Activated naive CD4-positive, alpha-beta T cell treated with anti-CD3 and anti-CD28 coated beads for 36 hours (primary cell): ENCODE measurements at regions not wholly inside any gene's neighbourhood (a gene's known extent, or its start where the extent isn't known, plus 50 kb on each side); places are given as distances from the start of the nearest gene placed in this dataset.
"Not testable (repeated sequence)": the region's sequence is repeated elsewhere in the genome, so short reads cannot be mapped to it uniquely, and the experiment has no call there.

Experiments
- CTCF ChIA-PET: fragments of 350-600 bp; sonication (Branson Sonifier 250); formaldehyde crosslinking; loops from one replicate; lab custom pipeline; 2021; ENCODE audit warnings: antibody characterized with exemption; lab: Charles Lee
- DNase-seq: peaks from one replicate; pipeline ENCODE4 v3.0.0-alpha.2; 2020
- H3K27ac Mint-ChIP-seq: one replicate; pipeline ENCODE4 v1.8.0; 2021; ENCODE audit warnings: mild to moderate bottlenecking, mixed read lengths
- H3K27me3 Mint-ChIP-seq: one replicate; pipeline ENCODE4 v1.8.0; 2021; ENCODE audit warnings: low read depth, mixed read lengths
- H3K36me3 Mint-ChIP-seq: one replicate; pipeline ENCODE4 v1.8.0; 2021; ENCODE audit warnings: low read depth, mixed read lengths
- H3K4me1 Mint-ChIP-seq: one replicate; pipeline ENCODE4 v1.8.0; 2021; ENCODE audit warnings: low read depth, mixed read lengths
- H3K4me3 Mint-ChIP-seq: one replicate; pipeline ENCODE4 v1.8.0; 2021; ENCODE audit warnings: mild to moderate bottlenecking, moderate library complexity, mixed read lengths
- H3K9me3 Mint-ChIP-seq: one replicate; pipeline ENCODE4 v1.8.0; 2021; ENCODE audit warnings: mixed read lengths
- intact Hi-C: fragments of 100-400 bp; cut with micrococcal nuclease; formaldehyde crosslinking; loops from one replicate; pipeline ENCODE4 v1.15.1; 2023

DNA sequence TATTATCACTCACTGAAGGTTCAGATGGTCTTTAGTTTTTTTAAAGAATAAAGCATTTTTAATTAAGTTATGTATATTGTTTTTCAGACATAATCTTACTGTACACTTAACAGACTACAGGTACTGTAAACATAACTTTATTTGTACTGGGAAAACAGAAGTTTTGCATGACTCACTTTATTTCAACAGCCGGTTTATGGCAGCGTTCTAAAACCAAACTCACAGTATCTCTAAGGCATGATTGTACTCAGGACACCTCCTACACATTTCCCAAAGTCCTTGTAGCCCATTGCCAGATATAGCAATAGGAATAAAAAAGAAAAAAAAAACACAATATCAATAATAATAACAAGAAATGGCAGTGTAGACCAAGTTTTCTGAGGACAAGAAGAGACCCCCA, 1341.4 kb downstream of the FSCB start:
- H3K27ac Mint-ChIP-seq = no peak overlapping the region
- H3K4me1 Mint-ChIP-seq = no peaks in the 10 kb centered on the region
- intact Hi-C loops = no loop called here
- no peaks in the 10 kb centered on the region for H3K36me3 Mint-ChIP-seq
- H3K4me3 Mint-ChIP-seq = no peak overlapping the region
- H3K9me3 Mint-ChIP-seq = no peaks in the 10 kb centered on the region
- H3K27me3 Mint-ChIP-seq = no peaks in the 10 kb centered on the region
- CTCF ChIA-PET = no interaction called here
- DNase-seq = no peak

- Mint-ChIP-seq H3K36me3 (no peaks in the 10 kb centered on the region), H3K27ac (no peak overlapping the region), H3K4me3 (no peak overlapping the region), H3K9me3 (peaks cover 1% of the 10 kb centered on the region), H3K27me3 (no peaks in the 10 kb centered on the region), H3K4me1 (no peaks in the 10 kb centered on the region)
- CTCF ChIA-PET = no interaction called here
- intact Hi-C loops = no loop called here
- no peak for DNase-seq
These were observed 1345.6 kb downstream of the FSCB start for GRCh38 chr14:43161477-43161876.

GRCh38 chr14:43157661-43158060, 1349.4 kb downstream of the FSCB start:
- no peak for DNase-seq
- CTCF ChIA-PET = no interaction called here
- H3K36me3 Mint-ChIP-seq = no peaks in the 10 kb centered on the region

DNA sequence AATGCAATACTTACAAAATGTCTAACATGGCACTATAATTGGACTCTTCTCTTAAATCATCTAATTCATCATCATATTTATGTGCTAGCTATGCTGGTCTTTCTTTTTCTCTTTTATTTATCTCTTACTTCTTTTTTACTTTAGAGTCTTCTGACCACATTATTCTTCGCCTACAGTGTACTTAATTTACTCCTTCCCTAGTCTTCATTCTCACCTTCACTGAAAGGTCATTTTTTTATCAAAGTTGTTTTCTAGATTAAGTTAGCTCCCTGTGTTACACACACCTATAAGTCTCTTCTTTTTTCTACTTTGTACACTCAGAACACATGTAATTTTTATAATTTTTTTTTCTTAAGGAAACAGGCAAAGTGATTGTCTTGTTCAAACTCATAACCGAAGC, 1351.2 kb downstream of the FSCB start:
- Mint-ChIP-seq H3K36me3 (no peaks in the 10 kb centered on the region), H3K27me3 (no peaks in the 10 kb centered on the region), H3K9me3 (peaks cover 1% of the 10 kb centered on the region), H3K4me3 (no peak overlapping the region), H3K27ac (no peak overlapping the region), H3K4me1 (no peaks in the 10 kb centered on the region)
- CTCF ChIA-PET = no interaction called here
- intact Hi-C loops = no loop called here
- no peak for DNase-seq

More at GRCh38 chr14:43157661-43158060, 1349.4 kb downstream of the FSCB start:
- Mint-ChIP-seq H3K4me1 (no peaks in the 10 kb centered on the region), H3K27ac (no peak overlapping the region), H3K27me3 (no peaks in the 10 kb centered on the region), H3K4me3 (no peak overlapping the region), H3K9me3 (peaks cover 1% of the 10 kb centered on the region)
- intact Hi-C loops = no loop called here

DNA sequence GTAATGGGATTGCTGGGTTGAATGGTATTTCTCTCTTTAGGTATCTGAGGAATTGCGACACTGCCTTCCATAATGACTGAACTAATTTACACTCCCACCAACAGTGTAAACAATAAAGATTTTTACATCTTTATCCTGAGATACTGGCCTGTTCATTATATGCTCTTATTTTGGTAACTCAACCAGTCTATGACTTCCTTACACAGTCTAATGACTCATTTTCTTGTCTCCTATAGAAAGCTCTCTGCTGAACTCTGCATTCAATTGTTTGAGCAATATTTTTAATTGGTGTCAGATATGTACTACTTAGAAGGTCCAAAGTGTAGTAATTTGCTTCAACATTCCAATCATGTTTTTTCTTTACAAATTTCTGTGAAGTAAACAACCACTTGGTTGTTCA, 1351.8 kb downstream of the FSCB start:
- Mint-ChIP-seq H3K27me3 (no peaks in the 10 kb centered on the region), H3K9me3 (peaks cover 1% of the 10 kb centered on the region), H3K4me1 (no peaks in the 10 kb centered on the region), H3K4me3 (no peak overlapping the region), H3K27ac (no peak overlapping the region), H3K36me3 (no peaks in the 10 kb centered on the region)
- no peak for DNase-seq
- intact Hi-C loops = no loop called here
- CTCF ChIA-PET = no interaction called here

DNA sequence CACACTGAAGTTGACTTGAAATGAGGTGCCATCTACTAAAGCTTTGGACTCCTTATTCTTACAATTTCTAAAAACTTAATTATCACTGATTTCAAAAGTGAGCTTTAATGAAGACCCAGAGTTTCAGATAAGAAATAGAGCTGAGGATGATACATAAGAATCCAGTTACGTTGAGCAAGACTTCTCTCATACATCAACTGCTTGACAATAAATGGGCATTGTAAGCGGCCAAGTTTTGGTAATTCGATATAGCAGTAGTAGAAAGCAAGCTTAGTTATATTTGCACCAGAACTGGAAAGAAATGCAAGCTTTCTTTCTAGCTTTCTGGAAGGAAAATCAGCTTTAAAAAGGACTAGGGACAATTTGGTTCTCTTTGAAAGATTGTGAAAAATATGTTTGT, 1359.6 kb downstream of the FSCB start:
- no peaks in the 10 kb centered on the region for H3K4me1 Mint-ChIP-seq

GRCh38 chr14:43145361-43145760, 1361.7 kb downstream of the FSCB start:
- H3K27me3 Mint-ChIP-seq = no peaks in the 10 kb centered on the region

More for the DNA sequence above, 1359.6 kb downstream of the FSCB start:
- no peaks in the 10 kb centered on the region for H3K36me3 Mint-ChIP-seq
- H3K27me3 Mint-ChIP-seq = no peaks in the 10 kb centered on the region
- no peak overlapping the region for H3K4me3 Mint-ChIP-seq
- H3K9me3 Mint-ChIP-seq = peaks cover 2% of the 10 kb centered on the region
- DNase-seq = no peak
- intact Hi-C loops = no loop called here
- CTCF ChIA-PET = no interaction called here
- no peak overlapping the region for H3K27ac Mint-ChIP-seq

GRCh38 chr14:43143106-43143505, 1364.0 kb downstream of the FSCB start:
- DNase-seq = no peak
- Mint-ChIP-seq H3K36me3 (no peaks in the 10 kb centered on the region), H3K9me3 (peaks cover 7% of the 10 kb centered on the region), H3K27ac (no peak overlapping the region), H3K27me3 (no peaks in the 10 kb centered on the region), H3K4me3 (no peak overlapping the region), H3K4me1 (no peaks in the 10 kb centered on the region)
- CTCF ChIA-PET = interaction anchor here (1.1 kb wide), 1 partner anchor 19 kb away, joined by 3 read pairs; no protein-coding TSS in a partner anchor
- intact Hi-C loops = no loop called here

More at GRCh38 chr14:43145361-43145760, 1361.7 kb downstream of the FSCB start:
- H3K4me1 Mint-ChIP-seq = no peaks in the 10 kb centered on the region
- CTCF ChIA-PET = interaction anchor here (0.6 kb wide), 1 partner anchor 285 kb away, joined by 3 read pairs; no protein-coding TSS in a partner anchor
- no peak for DNase-seq
- peaks cover 4% of the 10 kb centered on the region for H3K9me3 Mint-ChIP-seq
- no peak overlapping the region for H3K27ac Mint-ChIP-seq
- H3K36me3 Mint-ChIP-seq = no peaks in the 10 kb centered on the region
- no peak overlapping the region for H3K4me3 Mint-ChIP-seq
- intact Hi-C loops = no loop called here

GRCh38 chr14:43141636-43142191, 1365.4 kb downstream of the FSCB start:
- intact Hi-C loops = no loop called here
- Mint-ChIP-seq H3K27me3 (no peaks in the 10 kb centered on the region), H3K36me3 (no peaks in the 10 kb centered on the region), H3K4me1 (no peaks in the 10 kb centered on the region), H3K27ac (no peak overlapping the region), H3K9me3 (peaks cover 7% of the 10 kb centered on the region), H3K4me3 (no peak overlapping the region)
- DNase-seq = no peak
- CTCF ChIA-PET = no interaction called here

- no peak for DNase-seq
- Mint-ChIP-seq H3K36me3 (no peaks in the 10 kb centered on the region), H3K9me3 (peaks cover 7% of the 10 kb centered on the region), H3K4me3 (no peak overlapping the region), H3K4me1 (no peaks in the 10 kb centered on the region), H3K27ac (no peak overlapping the region), H3K27me3 (no peaks in the 10 kb centered on the region)
- CTCF ChIA-PET = no interaction called here
- intact Hi-C loops = no loop called here
These were observed 1366.6 kb downstream of the FSCB start for GRCh38 chr14:43140453-43140852.

DNA sequence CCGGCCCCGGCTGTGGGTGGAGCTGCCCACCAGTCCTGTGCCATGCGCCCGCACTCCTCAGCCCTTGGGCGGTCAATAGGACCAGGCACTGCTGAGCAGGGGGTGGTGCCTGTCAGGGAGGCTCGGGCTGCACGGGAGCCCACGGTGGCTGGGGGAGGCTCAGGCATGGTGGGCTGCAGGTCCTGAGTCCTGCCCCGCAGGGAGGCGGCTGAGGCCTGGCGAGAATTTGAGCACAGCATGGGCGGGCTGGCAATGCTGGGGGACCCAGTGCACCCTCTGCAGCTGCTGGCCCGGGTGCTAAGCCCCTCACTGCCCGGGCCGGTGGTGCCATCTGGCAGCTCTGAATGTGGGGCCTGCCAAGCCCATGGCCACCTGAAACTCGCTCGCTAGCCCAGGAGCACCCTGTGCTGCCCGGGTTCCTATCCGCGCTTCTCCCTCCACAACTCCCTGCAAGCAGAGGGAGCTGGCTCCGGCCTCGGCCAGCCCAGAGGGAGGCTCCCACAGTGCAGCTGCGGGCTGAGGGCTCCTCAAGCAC, 1371.1 kb downstream of the FSCB start:
- H3K36me3 Mint-ChIP-seq = no peaks in the 10 kb centered on the region
- CTCF ChIA-PET = no interaction called here
- no peak overlapping the region for H3K27ac Mint-ChIP-seq
- no peak overlapping the region for H3K4me3 Mint-ChIP-seq
- H3K4me1 Mint-ChIP-seq = no peaks in the 10 kb centered on the region
- DNase-seq = no peak
- no peaks in the 10 kb centered on the region for H3K27me3 Mint-ChIP-seq
- peaks cover 11% of the 10 kb centered on the region for H3K9me3 Mint-ChIP-seq
- intact Hi-C loops = no loop called here

DNA sequence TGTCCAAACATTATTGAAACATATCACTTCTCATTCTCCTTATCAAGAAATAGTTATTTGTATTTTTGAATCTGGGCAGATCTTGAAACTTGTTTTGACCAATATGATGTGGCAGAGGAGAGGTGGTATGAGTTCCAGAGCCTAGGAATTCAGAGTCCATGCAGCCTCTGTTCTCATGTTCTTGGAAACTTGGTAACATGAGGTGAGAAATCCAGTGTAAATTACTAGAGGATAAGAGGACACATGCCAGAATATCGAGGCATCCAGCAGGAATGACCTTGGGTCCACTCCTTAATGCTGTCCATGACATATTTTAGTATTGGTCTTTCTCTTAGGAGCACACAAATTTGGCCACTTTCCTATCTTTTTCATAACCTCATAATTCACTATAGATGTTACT, 1374.6 kb downstream of the FSCB start:
- Mint-ChIP-seq H3K36me3 (no peaks in the 10 kb centered on the region), H3K9me3 (peaks cover 14% of the 10 kb centered on the region), H3K4me3 (no peak overlapping the region), H3K27me3 (no peaks in the 10 kb centered on the region), H3K27ac (no peak overlapping the region), H3K4me1 (no peaks in the 10 kb centered on the region)
- CTCF ChIA-PET = no interaction called here
- no peak for DNase-seq
- intact Hi-C loops = loop anchor here (5.0 kb wide), 1 partner anchor 580 kb away; no protein-coding TSS in a partner anchor

- DNase-seq, H3K4me3 Mint-ChIP-seq, H3K27ac Mint-ChIP-seq, intact Hi-C loops, CTCF ChIA-PET, H3K4me1 Mint-ChIP-seq, H3K36me3 Mint-ChIP-seq, H3K27me3 Mint-ChIP-seq: not testable (repeated sequence)
- H3K9me3 Mint-ChIP-seq = peaks cover 15% of the 10 kb centered on the region
These were observed 1378.7 kb downstream of the FSCB start for GRCh38 chr14:43128429-43128828.
